GM23338 (cell line): ENCODE measurements at regions not wholly inside any gene's neighbourhood (a gene's known extent, or its start where the extent isn't known, plus 50 kb on each side); places are given as distances from the start of the nearest gene placed in this dataset.

Experiments used
- ATAC-seq: fragments of 200-7000 bp; cut with Tn5 transposase; 3 replicates; pipeline ENCODE4 v1.9.1; 2020
- DNase-seq: peaks from one replicate; pipeline ENCODE4 v3.0.0-alpha.2; 2015; ENCODE audit warnings: low spot score
- H2AFZ ChIP-seq: fragments of 200-600 bp; sonication (generic); 2 replicates; pipeline ENCODE4 v1.8.0; 2016; ENCODE audit warnings: antibody characterized with exemption, mild to moderate bottlenecking, moderate library complexity
- H3F3A ChIP-seq: fragments of 200-600 bp; sonication (generic); replicated peaks from 2 replicates; pipeline ENCODE4 v1.8.0; 2017; ENCODE audit warnings: antibody characterized with exemption, mixed run types, low read depth
- H3K27ac ChIP-seq: fragments of 200-600 bp; sonication (generic); 2 replicates; pipeline ENCODE4 v1.6.1; 2016; ENCODE audit warnings: low read depth
- H3K27me3 ChIP-seq: fragments of 200-600 bp; sonication (generic); 2 replicates; pipeline ENCODE4 v1.8.0; 2016; ENCODE audit warnings: mild to moderate bottlenecking, mixed run types, moderate library complexity; ENCODE audit not compliant: insufficient read depth
- H3K36me3 ChIP-seq: fragments of 200-600 bp; sonication (generic); 2 replicates; pipeline ENCODE4 v1.8.0; 2016; ENCODE audit warnings: mild to moderate bottlenecking; ENCODE audit not compliant: insufficient read depth
- H3K4me1 ChIP-seq: fragments of 200-600 bp; sonication (generic); 2 replicates; pipeline ENCODE4 v1.8.0; 2016; ENCODE audit warnings: mild to moderate bottlenecking, moderate library complexity; ENCODE audit not compliant: insufficient read depth
- H3K4me2 ChIP-seq: fragments of 200-600 bp; sonication (generic); 2 replicates; pipeline ENCODE4 v1.7.1; 2017; ENCODE audit warnings: mixed run types
- H3K4me3 ChIP-seq: fragments of 200-600 bp; sonication (generic); 2 replicates; pipeline ENCODE4 v1.6.1; 2016; ENCODE audit warnings: mixed run types
- H3K79me2 ChIP-seq: fragments of 200-600 bp; sonication (generic); replicated peaks from 2 replicates; pipeline ENCODE4 v1.8.0; 2017; ENCODE audit warnings: mild to moderate bottlenecking; ENCODE audit not compliant: insufficient read depth
- H3K9me2 ChIP-seq: fragments of 200-600 bp; sonication (generic); 2 replicates; pipeline ENCODE4 v1.8.0; 2017; ENCODE audit not compliant: insufficient read depth
- H4K20me1 ChIP-seq: fragments of 200-600 bp; sonication (generic); replicated peaks from 2 replicates; pipeline ENCODE4 v1.8.0; 2017; ENCODE audit warnings: mild to moderate bottlenecking; ENCODE audit not compliant: insufficient read depth
- H3K27ac Mint-ChIP-seq: 2 replicates; pipeline ENCODE4 v1.8.0; 2020; ENCODE audit warnings: inconsistent platforms, mild to moderate bottlenecking, moderate library complexity, mixed read lengths
- H3K27me3 Mint-ChIP-seq: 3 replicates; pipeline ENCODE4 v1.8.0; 2022; ENCODE audit warnings: low read depth, mild to moderate bottlenecking, moderate library complexity, mixed read lengths, inconsistent platforms; ENCODE audit not compliant: insufficient read depth, poor library complexity
- H3K36me3 Mint-ChIP-seq: 3 replicates; pipeline ENCODE4 v1.8.0; 2021; ENCODE audit warnings: low read depth, mild to moderate bottlenecking, inconsistent platforms, moderate library complexity, mixed read lengths
- H3K4me1 Mint-ChIP-seq: 3 replicates; pipeline ENCODE4 v1.8.0; 2020; ENCODE audit warnings: mild to moderate bottlenecking, inconsistent platforms, mixed read lengths
- H3K4me3 Mint-ChIP-seq: 3 replicates; pipeline ENCODE4 v1.8.0; 2021; ENCODE audit warnings: moderate library complexity, mild to moderate bottlenecking, inconsistent platforms, mixed read lengths
- H3K9me3 Mint-ChIP-seq: 3 replicates; pipeline ENCODE4 v1.8.0; 2020; ENCODE audit warnings: moderate library complexity, mild to moderate bottlenecking, inconsistent platforms, mixed read lengths
- EZH2phosphoT487 ChIP-seq: fragments of 200-600 bp; sonication (generic); IDR thresholded peaks from one replicate; pipeline ENCODE4 v1.8.1; 2018; ENCODE audit warnings: antibody characterized with exemption; ENCODE audit not compliant: unreplicated experiment
- NANOG ChIP-seq: IDR thresholded peaks from 2 replicates; pipeline ENCODE4 v1.6.1; 2016; ENCODE audit warnings: antibody characterized with exemption, borderline replicate concordance
- STAT1 ChIP-seq: IDR thresholded peaks from one replicate; pipeline ENCODE4 v1.6.1; 2016; ENCODE audit warnings: antibody characterized with exemption; ENCODE audit not compliant: unreplicated experiment
- ZNF114 ChIP-seq: fragments of 250-450 bp; sonication (Bioruptor Pico); IDR thresholded peaks from 2 replicates; pipeline ENCODE4 v1.5.0; 2020; ENCODE audit warnings: mild to moderate bottlenecking, moderate library complexity
- TF ChIP-seq, protein P1 (sequence below), 2 experiments: fragments of 200-600 bp in 1 of 2; sonication (generic) in 1 of 2; conservative IDR thresholded peaks; 2 replicates each; pipeline versions ENCODE4 v1.5.1 to v1.6.1; 2016 to 2017; ENCODE audit warnings: antibody characterized with exemption in 2 of 2, low read depth in 2 of 2, mild to moderate bottlenecking in 2 of 2, moderate library complexity in 1 of 2
- TF ChIP-seq, protein P2 (sequence below): fragments of 250-450 bp; sonication (Bioruptor Pico); IDR thresholded peaks from 2 replicates; pipeline ENCODE4 v1.5.0; 2020; ENCODE audit warnings: mild to moderate bottlenecking, moderate library complexity
- TF ChIP-seq, protein P3 (sequence below): IDR thresholded peaks from 2 replicates; pipeline ENCODE4 v1.6.1; 2016; ENCODE audit warnings: antibody characterized with exemption

DNA sequence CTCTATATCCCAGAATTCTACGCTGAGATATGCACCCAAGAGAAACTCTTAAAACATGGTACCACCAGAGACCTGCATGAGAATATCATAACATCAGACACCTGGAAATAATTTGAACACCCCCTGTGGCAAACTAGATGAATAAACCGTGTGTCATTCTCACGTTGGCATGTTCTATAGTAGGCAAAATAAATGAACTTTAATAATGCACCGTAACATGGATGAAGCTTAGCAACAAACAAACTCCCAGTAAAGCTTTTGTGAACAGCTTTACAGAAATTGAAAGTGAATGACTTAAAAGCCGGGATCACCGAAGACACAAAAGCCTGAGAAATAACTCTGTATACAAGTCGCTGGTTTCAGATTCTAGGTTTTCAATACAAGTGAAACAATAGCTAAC is 1166.8 kb upstream of the CITED2 start:
- Histone ChIP-seq H3K4me1 (peaks cover 12% of the 10 kb centered on the region), H2AFZ (no peak overlapping the region), H3K36me3 (no peaks in the 10 kb centered on the region), H3K9me2 (no peaks in the 10 kb centered on the region), H4K20me1 (no peaks in the 10 kb centered on the region), H3K27ac (no peak overlapping the region), H3K4me2 (no peak overlapping the region), H3K4me3 (no peak overlapping the region), H3K79me2 (no peaks in the 10 kb centered on the region), H3F3A (no peaks in the 10 kb centered on the region), H3K27me3 (no peaks in the 10 kb centered on the region)
- Mint-ChIP-seq H3K36me3 (no peaks in the 10 kb centered on the region), H3K4me1 (peaks cover 16% of the 10 kb centered on the region), H3K9me3 (no peaks in the 10 kb centered on the region), H3K4me3 (no peak overlapping the region), H3K27me3 (no peaks in the 10 kb centered on the region), H3K27ac (no peak overlapping the region)
- no peak for DNase-seq
- TF ChIP-seq EZH2phosphoT487 (no peak), STAT1 (no peak), ZNF114 (CRISPR knock-in tag) (no peak), NANOG (no peak)
- TF ChIP-seq, protein P1, sequence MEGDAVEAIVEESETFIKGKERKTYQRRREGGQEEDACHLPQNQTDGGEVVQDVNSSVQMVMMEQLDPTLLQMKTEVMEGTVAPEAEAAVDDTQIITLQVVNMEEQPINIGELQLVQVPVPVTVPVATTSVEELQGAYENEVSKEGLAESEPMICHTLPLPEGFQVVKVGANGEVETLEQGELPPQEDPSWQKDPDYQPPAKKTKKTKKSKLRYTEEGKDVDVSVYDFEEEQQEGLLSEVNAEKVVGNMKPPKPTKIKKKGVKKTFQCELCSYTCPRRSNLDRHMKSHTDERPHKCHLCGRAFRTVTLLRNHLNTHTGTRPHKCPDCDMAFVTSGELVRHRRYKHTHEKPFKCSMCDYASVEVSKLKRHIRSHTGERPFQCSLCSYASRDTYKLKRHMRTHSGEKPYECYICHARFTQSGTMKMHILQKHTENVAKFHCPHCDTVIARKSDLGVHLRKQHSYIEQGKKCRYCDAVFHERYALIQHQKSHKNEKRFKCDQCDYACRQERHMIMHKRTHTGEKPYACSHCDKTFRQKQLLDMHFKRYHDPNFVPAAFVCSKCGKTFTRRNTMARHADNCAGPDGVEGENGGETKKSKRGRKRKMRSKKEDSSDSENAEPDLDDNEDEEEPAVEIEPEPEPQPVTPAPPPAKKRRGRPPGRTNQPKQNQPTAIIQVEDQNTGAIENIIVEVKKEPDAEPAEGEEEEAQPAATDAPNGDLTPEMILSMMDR (conservative IDR thresholded peaks at IDR 0.05; ENCODE audit: low read depth in 2 of 2), result no peak
- TF ChIP-seq, protein P2, sequence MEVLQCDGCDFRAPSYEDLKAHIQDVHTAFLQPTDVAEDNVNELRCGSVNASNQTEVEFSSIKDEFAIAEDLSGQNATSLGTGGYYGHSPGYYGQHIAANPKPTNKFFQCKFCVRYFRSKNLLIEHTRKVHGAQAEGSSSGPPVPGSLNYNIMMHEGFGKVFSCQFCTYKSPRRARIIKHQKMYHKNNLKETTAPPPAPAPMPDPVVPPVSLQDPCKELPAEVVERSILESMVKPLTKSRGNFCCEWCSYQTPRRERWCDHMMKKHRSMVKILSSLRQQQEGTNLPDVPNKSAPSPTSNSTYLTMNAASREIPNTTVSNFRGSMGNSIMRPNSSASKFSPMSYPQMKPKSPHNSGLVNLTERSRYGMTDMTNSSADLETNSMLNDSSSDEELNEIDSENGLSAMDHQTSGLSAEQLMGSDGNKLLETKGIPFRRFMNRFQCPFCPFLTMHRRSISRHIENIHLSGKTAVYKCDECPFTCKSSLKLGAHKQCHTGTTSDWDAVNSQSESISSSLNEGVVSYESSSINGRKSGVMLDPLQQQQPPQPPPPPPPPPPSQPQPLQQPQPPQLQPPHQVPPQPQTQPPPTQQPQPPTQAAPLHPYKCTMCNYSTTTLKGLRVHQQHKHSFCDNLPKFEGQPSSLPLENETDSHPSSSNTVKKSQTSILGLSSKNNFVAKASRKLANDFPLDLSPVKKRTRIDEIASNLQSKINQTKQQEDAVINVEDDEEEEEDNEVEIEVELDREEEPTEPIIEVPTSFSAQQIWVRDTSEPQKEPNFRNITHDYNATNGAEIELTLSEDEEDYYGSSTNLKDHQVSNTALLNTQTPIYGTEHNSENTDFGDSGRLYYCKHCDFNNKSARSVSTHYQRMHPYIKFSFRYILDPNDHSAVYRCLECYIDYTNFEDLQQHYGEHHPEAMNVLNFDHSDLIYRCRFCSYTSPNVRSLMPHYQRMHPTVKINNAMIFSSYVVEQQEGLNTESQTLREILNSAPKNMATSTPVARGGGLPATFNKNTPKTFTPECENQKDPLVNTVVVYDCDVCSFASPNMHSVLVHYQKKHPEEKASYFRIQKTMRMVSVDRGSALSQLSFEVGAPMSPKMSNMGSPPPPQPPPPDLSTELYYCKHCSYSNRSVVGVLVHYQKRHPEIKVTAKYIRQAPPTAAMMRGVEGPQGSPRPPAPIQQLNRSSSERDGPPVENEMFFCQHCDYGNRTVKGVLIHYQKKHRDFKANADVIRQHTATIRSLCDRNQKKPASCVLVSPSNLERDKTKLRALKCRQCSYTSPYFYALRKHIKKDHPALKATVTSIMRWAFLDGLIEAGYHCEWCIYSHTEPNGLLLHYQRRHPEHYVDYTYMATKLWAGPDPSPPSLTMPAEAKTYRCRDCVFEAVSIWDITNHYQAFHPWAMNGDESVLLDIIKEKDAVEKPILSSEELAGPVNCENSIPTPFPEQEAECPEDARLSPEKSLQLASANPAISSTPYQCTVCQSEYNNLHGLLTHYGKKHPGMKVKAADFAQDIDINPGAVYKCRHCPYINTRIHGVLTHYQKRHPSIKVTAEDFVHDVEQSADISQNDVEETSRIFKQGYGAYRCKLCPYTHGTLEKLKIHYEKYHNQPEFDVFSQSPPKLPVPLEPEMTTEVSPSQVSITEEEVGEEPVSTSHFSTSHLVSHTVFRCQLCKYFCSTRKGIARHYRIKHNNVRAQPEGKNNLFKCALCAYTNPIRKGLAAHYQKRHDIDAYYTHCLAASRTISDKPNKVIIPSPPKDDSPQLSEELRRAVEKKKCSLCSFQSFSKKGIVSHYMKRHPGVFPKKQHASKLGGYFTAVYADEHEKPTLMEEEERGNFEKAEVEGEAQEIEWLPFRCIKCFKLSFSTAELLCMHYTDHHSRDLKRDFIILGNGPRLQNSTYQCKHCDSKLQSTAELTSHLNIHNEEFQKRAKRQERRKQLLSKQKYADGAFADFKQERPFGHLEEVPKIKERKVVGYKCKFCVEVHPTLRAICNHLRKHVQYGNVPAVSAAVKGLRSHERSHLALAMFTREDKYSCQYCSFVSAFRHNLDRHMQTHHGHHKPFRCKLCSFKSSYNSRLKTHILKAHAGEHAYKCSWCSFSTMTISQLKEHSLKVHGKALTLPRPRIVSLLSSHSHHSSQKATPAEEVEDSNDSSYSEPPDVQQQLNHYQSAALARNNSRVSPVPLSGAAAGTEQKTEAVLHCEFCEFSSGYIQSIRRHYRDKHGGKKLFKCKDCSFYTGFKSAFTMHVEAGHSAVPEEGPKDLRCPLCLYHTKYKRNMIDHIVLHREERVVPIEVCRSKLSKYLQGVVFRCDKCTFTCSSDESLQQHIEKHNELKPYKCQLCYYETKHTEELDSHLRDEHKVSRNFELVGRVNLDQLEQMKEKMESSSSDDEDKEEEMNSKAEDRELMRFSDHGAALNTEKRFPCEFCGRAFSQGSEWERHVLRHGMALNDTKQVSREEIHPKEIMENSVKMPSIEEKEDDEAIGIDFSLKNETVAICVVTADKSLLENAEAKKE (CRISPR knock-in tag), result no peak
- TF ChIP-seq, protein P3, sequence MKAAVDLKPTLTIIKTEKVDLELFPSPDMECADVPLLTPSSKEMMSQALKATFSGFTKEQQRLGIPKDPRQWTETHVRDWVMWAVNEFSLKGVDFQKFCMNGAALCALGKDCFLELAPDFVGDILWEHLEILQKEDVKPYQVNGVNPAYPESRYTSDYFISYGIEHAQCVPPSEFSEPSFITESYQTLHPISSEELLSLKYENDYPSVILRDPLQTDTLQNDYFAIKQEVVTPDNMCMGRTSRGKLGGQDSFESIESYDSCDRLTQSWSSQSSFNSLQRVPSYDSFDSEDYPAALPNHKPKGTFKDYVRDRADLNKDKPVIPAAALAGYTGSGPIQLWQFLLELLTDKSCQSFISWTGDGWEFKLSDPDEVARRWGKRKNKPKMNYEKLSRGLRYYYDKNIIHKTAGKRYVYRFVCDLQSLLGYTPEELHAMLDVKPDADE, result no peak
- ATAC-seq, result no peak
